ENCODE measurements at regions not wholly inside any gene's neighbourhood (a gene's known extent, or its start where the extent isn't known, plus 50 kb on each side); places are given as distances from the start of the nearest gene placed in this dataset.

DNA sequence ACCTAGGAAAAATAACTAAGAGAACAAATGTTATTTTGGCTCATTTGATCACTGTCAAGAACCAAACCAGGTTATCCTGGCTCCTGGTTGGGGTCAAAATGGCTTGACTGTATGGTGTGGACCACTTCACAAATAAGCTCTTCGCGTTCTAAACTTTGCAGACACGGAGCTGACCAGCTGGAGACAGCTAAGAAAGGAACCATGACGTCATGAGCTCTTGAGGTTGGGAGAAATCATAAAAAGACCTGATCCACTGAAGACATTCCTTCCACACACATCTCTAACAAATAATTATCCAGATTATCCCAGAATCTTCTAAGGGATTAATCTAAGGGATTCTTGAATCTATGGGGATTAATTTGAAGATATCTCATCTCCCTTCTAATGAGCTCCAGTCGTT is 321.5 kb upstream of the IGF1R start:
- Histone ChIP-seq H3K36me3 (ENCODE audit: control insufficient read depth, low read length) (no peaks in the 10 kb centered on the region), H3K9me3 (ENCODE audit: control insufficient read depth, insufficient read depth, low read length) (no peaks in the 10 kb centered on the region), H3F3A (ENCODE audit: control insufficient read depth, insufficient read depth) (no peaks in the 10 kb centered on the region), H3K79me2 (ENCODE audit: control insufficient read depth, low read length) (no peaks in the 10 kb centered on the region), H3K4me2 (ENCODE audit: low read length) (no peak overlapping the region), H3K27me3 (ENCODE audit: control insufficient read depth, low read length) (no peaks in the 10 kb centered on the region), H4K20me1 (ENCODE audit: control insufficient read depth, insufficient read depth, low read depth, low read length) (no peaks in the 10 kb centered on the region), H3K9me2 (replicated peaks; ENCODE audit: control insufficient read depth, low read length) (no peaks in the 10 kb centered on the region), H3K4me3 (ENCODE audit: low read length) (no peak overlapping the region), H3K27ac (ENCODE audit: low read depth, low read length) (no peak overlapping the region), H3K4me1 (ENCODE audit: control insufficient read depth, low read length) (no peaks in the 10 kb centered on the region)
- no peak for TF ChIP-seq EZH2phosphoT487 (IDR thresholded peaks at IDR 0.05; ENCODE audit: borderline replicate concordance, low read length)
- TF ChIP-seq, protein P1, sequence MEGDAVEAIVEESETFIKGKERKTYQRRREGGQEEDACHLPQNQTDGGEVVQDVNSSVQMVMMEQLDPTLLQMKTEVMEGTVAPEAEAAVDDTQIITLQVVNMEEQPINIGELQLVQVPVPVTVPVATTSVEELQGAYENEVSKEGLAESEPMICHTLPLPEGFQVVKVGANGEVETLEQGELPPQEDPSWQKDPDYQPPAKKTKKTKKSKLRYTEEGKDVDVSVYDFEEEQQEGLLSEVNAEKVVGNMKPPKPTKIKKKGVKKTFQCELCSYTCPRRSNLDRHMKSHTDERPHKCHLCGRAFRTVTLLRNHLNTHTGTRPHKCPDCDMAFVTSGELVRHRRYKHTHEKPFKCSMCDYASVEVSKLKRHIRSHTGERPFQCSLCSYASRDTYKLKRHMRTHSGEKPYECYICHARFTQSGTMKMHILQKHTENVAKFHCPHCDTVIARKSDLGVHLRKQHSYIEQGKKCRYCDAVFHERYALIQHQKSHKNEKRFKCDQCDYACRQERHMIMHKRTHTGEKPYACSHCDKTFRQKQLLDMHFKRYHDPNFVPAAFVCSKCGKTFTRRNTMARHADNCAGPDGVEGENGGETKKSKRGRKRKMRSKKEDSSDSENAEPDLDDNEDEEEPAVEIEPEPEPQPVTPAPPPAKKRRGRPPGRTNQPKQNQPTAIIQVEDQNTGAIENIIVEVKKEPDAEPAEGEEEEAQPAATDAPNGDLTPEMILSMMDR (IDR thresholded peaks at IDR 0.05; ENCODE audit: low read depth, low read length, poor library complexity, severe bottlenecking) = no peak

DNA sequence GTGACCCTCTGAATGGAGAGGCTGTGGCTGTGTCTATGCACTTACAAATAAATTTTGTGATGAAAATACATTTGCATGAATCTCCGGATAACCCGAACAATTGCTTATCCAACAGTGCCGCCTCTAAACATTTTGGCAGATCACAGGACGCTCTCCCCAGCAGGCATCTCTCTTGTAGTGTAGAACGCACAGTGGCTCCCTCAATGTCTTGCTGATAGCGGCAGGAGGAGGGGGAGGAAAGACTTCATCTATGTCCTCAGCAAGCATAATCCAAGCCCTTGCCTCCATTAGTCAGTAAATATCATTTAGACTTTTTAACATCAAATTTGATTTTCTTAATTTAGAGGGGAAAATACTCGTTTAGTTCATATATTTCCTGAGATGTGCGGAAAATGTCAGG is 318.1 kb upstream of the IGF1R start:
- H3K4me1 ChIP-seq (ENCODE audit: control insufficient read depth, low read length) = no peaks in the 10 kb centered on the region
- no peaks in the 10 kb centered on the region for H3K27me3 ChIP-seq (ENCODE audit: control insufficient read depth, low read length)

DNA sequence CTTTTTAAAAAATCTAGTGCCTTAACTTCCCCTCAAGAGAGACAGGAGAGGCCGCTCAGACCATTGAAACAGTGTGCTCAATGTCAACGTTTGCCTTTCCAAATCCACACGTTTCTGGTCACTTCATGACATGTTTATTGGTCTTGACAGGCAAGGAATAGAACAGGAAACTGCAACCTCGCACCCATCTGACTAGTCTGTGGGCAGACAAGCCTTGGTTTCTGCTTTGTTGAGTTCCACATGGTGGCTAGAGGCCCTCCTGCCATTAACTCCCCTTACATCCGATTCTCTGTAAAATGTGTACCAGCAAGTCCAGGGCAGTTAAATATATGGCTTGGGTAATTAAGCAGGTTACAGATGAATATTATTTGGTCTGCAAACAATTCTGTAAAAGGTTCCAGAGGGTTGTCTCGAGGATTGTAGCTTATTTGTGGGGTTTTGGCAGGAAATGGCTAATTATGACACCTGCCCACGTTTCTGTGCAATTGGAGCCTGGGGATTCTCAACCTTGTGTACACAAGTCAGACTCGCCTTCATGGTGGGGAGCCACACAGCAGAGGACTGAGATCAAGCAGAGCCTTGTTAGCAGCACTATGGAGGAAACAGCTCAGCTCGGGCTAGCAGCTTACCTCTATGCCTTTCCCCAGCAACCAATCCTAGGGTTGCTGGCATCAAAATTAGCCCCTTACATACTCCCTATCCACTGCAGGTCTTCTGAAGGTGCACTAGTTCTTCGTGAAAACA is 317.5 kb upstream of the IGF1R start:
- H3K9me2 ChIP-seq (replicated peaks; ENCODE audit: control insufficient read depth, low read length) = no peaks in the 10 kb centered on the region
- H3K27ac ChIP-seq (ENCODE audit: low read depth, low read length) = no peak overlapping the region
- no peaks in the 10 kb centered on the region for H3K27me3 ChIP-seq (ENCODE audit: control insufficient read depth, low read length)
- no peak for TF ChIP-seq EZH2phosphoT487 (IDR thresholded peaks at IDR 0.05; ENCODE audit: borderline replicate concordance, low read length)
- TF ChIP-seq, protein P1 (IDR thresholded peaks at IDR 0.05; ENCODE audit: low read depth, low read length, poor library complexity, severe bottlenecking) = no peak
- H3K79me2 ChIP-seq (ENCODE audit: control insufficient read depth, low read length) = no peaks in the 10 kb centered on the region
- H3K4me1 ChIP-seq (ENCODE audit: control insufficient read depth, low read length) = no peaks in the 10 kb centered on the region
- H3K9me3 ChIP-seq (ENCODE audit: control insufficient read depth, insufficient read depth, low read length) = no peaks in the 10 kb centered on the region
- no peaks in the 10 kb centered on the region for H4K20me1 ChIP-seq (ENCODE audit: control insufficient read depth, insufficient read depth, low read depth, low read length)
- no peaks in the 10 kb centered on the region for H3F3A ChIP-seq (ENCODE audit: control insufficient read depth, insufficient read depth)
- no peaks in the 10 kb centered on the region for H3K36me3 ChIP-seq (ENCODE audit: control insufficient read depth, low read length)
- no peak overlapping the region for H3K4me2 ChIP-seq (ENCODE audit: low read length)
- no peak overlapping the region for H3K4me3 ChIP-seq (ENCODE audit: low read length)

More for the DNA sequence above, 318.1 kb upstream of the IGF1R start:
- Histone ChIP-seq H3K4me3 (ENCODE audit: low read length) (no peak overlapping the region), H3K79me2 (ENCODE audit: control insufficient read depth, low read length) (no peaks in the 10 kb centered on the region), H4K20me1 (ENCODE audit: control insufficient read depth, insufficient read depth, low read depth, low read length) (no peaks in the 10 kb centered on the region), H3K9me2 (replicated peaks; ENCODE audit: control insufficient read depth, low read length) (no peaks in the 10 kb centered on the region), H3K36me3 (ENCODE audit: control insufficient read depth, low read length) (no peaks in the 10 kb centered on the region), H3K4me2 (ENCODE audit: low read length) (no peak overlapping the region), H3F3A (ENCODE audit: control insufficient read depth, insufficient read depth) (no peaks in the 10 kb centered on the region), H3K9me3 (ENCODE audit: control insufficient read depth, insufficient read depth, low read length) (no peaks in the 10 kb centered on the region), H3K27ac (ENCODE audit: low read depth, low read length) (no peak overlapping the region)
- TF ChIP-seq, protein P1 (IDR thresholded peaks at IDR 0.05; ENCODE audit: low read depth, low read length, poor library complexity, severe bottlenecking) = no peak
- no peak for TF ChIP-seq EZH2phosphoT487 (IDR thresholded peaks at IDR 0.05; ENCODE audit: borderline replicate concordance, low read length)

Data from DOHH2 (cell line).